GM23248 (cell line): ENCODE measurements at regions not wholly inside any gene's neighbourhood (a gene's known extent, or its start where the extent isn't known, plus 50 kb on each side); places are given as distances from the start of the nearest gene placed in this dataset.

Source experiments
- EZH2 ChIP-seq: fragments of 200-600 bp; sonication (generic); IDR thresholded peaks from 2 replicates; pipeline ENCODE4 v1.6.1; 2018; ENCODE audit warnings: antibody characterized with exemption, mild to moderate bottlenecking; ENCODE audit not compliant: insufficient read depth, poor library complexity, severe bottlenecking
- EZH2phosphoT487 ChIP-seq: fragments of 200-600 bp; sonication (generic); IDR thresholded peaks from 2 replicates; pipeline ENCODE4 v1.6.1; 2018; ENCODE audit warnings: antibody characterized with exemption, moderate library complexity, mild to moderate bottlenecking, low read depth; ENCODE audit not compliant: insufficient read depth

DNA sequence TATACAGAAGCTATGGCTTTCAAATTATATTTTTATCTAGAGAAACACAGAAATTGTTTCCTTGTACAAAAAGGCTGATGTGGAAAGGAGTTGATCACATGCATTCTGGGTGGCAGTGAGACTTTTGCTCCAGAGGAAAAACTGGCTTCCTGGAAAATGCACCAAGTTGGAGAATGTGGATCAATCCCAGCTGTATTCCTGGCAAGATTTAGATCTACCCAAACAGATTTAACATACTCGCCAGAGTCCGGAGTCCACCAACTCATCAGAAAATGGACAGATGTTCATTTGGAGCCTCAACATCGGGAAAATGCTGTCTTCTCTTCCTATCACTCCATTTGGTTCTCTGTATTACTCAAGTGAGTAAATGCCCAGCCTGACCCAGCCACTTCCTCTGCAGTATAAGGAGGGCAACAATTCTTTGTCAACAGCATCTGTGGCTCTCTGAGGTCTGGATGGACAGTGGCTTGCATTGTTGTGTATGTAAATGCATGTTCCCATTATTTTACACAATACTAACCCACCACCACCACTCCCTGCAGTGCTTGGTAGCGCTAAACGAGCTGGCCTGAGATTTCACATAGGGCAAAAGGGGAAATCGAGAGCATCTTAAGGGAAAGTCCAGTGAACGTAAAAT, 226.2 kb upstream of the IRF2BP2 start:
- TF ChIP-seq EZH2phosphoT487: no peak
- TF ChIP-seq EZH2: no peak
